K562 (cell line): ENCODE measurements at regions not wholly inside any gene's neighbourhood (a gene's known extent, or its start where the extent isn't known, plus 50 kb on each side); places are given as distances from the start of the nearest gene placed in this dataset.

Experiments used
- ATAC-seq: fragments of 200-7000 bp; cut with Tn5 transposase; 3 replicates; pipeline ENCODE4 v1.9.1; 2020; ENCODE audit warnings: moderate library complexity
- BruUV-seq: library from RNA; stranded (reverse); fragments of 400-500 nt; replicated peaks from 2 replicates; lab custom pipeline; 2021; lab: Mats Ljungman, UMichigan
- CTCF ChIA-PET: fragments of 300-600 bp; formaldehyde crosslinking; extraction: SDS; loops from one replicate; lab custom pipeline; 2021; ENCODE audit warnings: low intra/inter-chr PET ratio; lab: Yijun Ruan, JAX
- POLR2A ChIA-PET: fragments of 300-600, 350-650 bp; sonication (Branson Sonifier 250); formaldehyde crosslinking; extraction: SDS; loops from one replicate; lab custom pipeline; 2021; ENCODE audit warnings: antibody characterized with exemption, inconsistent platforms; lab: Yijun Ruan, JAX
- DNase-seq, 4 experiments: peaks; one replicate each; pipeline versions ENCODE4 v3.0.0 to v3.0.0-alpha.2; 2011 to 2018; ENCODE audit warnings: low spot score in 3 of 4, mixed read lengths in 3 of 4; ENCODE audit errors: extremely low read depth in 1 of 4
- FAIRE-seq: peaks from 2 replicates; lab custom pipeline; 2011; peaks lifted over from hg19 to GRCh38; lab: Jason Lieb, UNC
- H2AFZ ChIP-seq: 2 replicates; pipeline ENCODE4 v1.6.0; 2011; ENCODE audit warnings: low read depth, low read length, control low read depth, inconsistent platforms
- H3K27ac ChIP-seq: fragments of 200-600 bp; 3 replicates; pipeline ENCODE4 v1.8.0; 2011; ENCODE audit warnings: low read depth, mild to moderate bottlenecking, control low read depth, inconsistent platforms, low read length, moderate library complexity, mixed read lengths; ENCODE audit errors: extremely low read depth
- H3K27me3 ChIP-seq, 2 experiments: fragments of 300-600 bp in 1 of 2; 2 replicates in 1 of 2; 3 replicates in 1 of 2; pipeline versions ENCODE4 v1.6.0 to v1.8.0; 2011; ENCODE audit warnings: inconsistent platforms in 2 of 2, low read length in 2 of 2, mild to moderate bottlenecking in 1 of 2, mixed read lengths in 1 of 2, moderate library complexity in 1 of 2; ENCODE audit not compliant: control insufficient read depth in 2 of 2, insufficient read depth in 2 of 2
- H3K36me3 ChIP-seq: fragments of 300-600 bp; 3 replicates; pipeline ENCODE4 v1.8.0; 2011; ENCODE audit warnings: mild to moderate bottlenecking, low read length, inconsistent platforms; ENCODE audit not compliant: control insufficient read depth, insufficient read depth
- H3K4me1 ChIP-seq, 2 experiments: fragments of 200-600 bp in 1 of 2; replicated peaks in 1 of 2; 2 replicates in 1 of 2; 3 replicates in 1 of 2; pipeline versions ENCODE4 v1.5.1 to v1.8.0; 2011; ENCODE audit warnings: inconsistent platforms in 2 of 2, low read length in 2 of 2, mild to moderate bottlenecking in 1 of 2, mixed read lengths in 1 of 2, moderate library complexity in 1 of 2; ENCODE audit not compliant: control insufficient read depth in 2 of 2, insufficient read depth in 2 of 2
- H3K4me2 ChIP-seq: 2 replicates; pipeline ENCODE4 v1.6.1; 2011; ENCODE audit warnings: low read length, control low read depth, inconsistent platforms, mixed read lengths; ENCODE audit not compliant: insufficient read depth
- H3K4me3 ChIP-seq: fragments of 200-600 bp; sonication (generic), shearing (Covaris generic); 2 replicates; pipeline ENCODE4 v1.5.1; 2016; ENCODE audit warnings: control low read depth, inconsistent platforms
- H3K79me2 ChIP-seq: fragments of 200-600 bp; 3 replicates; pipeline ENCODE4 v1.8.0; 2011; ENCODE audit warnings: low read length, inconsistent platforms; ENCODE audit not compliant: control insufficient read depth, insufficient read depth
- H3K9ac ChIP-seq, 2 experiments: 2 replicates each; pipeline versions ENCODE4 v1.6.0 to v1.6.1; 2011; ENCODE audit warnings: low read depth in 2 of 2, low read length in 2 of 2, control low read depth in 1 of 2, inconsistent platforms in 1 of 2, mild to moderate bottlenecking in 1 of 2, mixed read lengths in 1 of 2; ENCODE audit not compliant: insufficient read depth in 1 of 2
- H3K9me1 ChIP-seq: one replicate; pipeline ENCODE4 v1.6.0; 2011; ENCODE audit warnings: inconsistent platforms, mild to moderate bottlenecking, low read length, moderate library complexity; ENCODE audit not compliant: control insufficient read depth, insufficient read depth
- H3K9me3 ChIP-seq: replicated peaks from 2 replicates; pipeline ENCODE4 v1.5.1; 2011; ENCODE audit warnings: low read depth, low read length, inconsistent platforms; ENCODE audit not compliant: control insufficient read depth, insufficient read depth
- H4K20me1 ChIP-seq: replicated peaks from 2 replicates; pipeline ENCODE4 v1.6.1; 2011; ENCODE audit warnings: low read length, inconsistent platforms, mixed read lengths; ENCODE audit not compliant: control insufficient read depth, insufficient read depth
- CBFB ChIP-seq: sonication (generic); formaldehyde crosslinking; IDR thresholded peaks from 2 replicates; pipeline ENCODE4 v1.4.0; 2020; ENCODE audit warnings: mild to moderate bottlenecking, missing genetic modification reagents
- NR3C1 ChIP-seq: sonication (generic); formaldehyde crosslinking; IDR thresholded peaks from 2 replicates; pipeline ENCODE4 v1.8.1; 2022; ENCODE audit warnings: missing genetic modification reagents
- POLR2AphosphoS5 ChIP-seq: IDR thresholded peaks from 2 replicates; pipeline ENCODE4 v1.6.1; 2011; ENCODE audit warnings: mild to moderate bottlenecking, low read depth, low read length, moderate library complexity; ENCODE audit not compliant: control insufficient read depth, insufficient read depth
- SAFB2 ChIP-seq: fragments of 200-400 bp; formaldehyde crosslinking; IDR thresholded peaks from 2 replicates; pipeline ENCODE4 v1.6.1; 2018; ENCODE audit warnings: borderline replicate concordance, low read length, low read depth, moderate library complexity; ENCODE audit not compliant: severe bottlenecking
- ZNF282 ChIP-seq: sonication (generic); formaldehyde crosslinking; IDR thresholded peaks from 2 replicates; pipeline ENCODE4 v1.8.1; 2023; ENCODE audit warnings: missing genetic modification reagents
- WGBS: fragments of 100-300 bp; shearing (Covaris generic); methylation state at CpG from one replicate; pipeline ENCODE4 v1.1.6; 2016; ENCODE audit warnings: low coverage, mixed read lengths; ENCODE audit not compliant: insufficient coverage; ENCODE audit errors: missing lambda C conversion rate; 5-methylcytosine and 5-hydroxymethylcytosine counted together
- in situ Hi-C: fragments of 300-500 bp; cut with MboI; formaldehyde crosslinking; loops from 4 replicates; pipeline ENCODE4 v1.15.0; 2018; ENCODE audit warnings: inconsistent platforms, mixed read lengths
- intact Hi-C: fragments of 100-400 bp; cut with micrococcal nuclease; formaldehyde crosslinking; loops from 2 replicates; pipeline ENCODE4 v1.14.2; 2022
- TF ChIP-seq, protein P1 (sequence below): fragments of 250-450 bp; sonication (Bioruptor Pico); IDR thresholded peaks from 2 replicates; pipeline ENCODE4 v1.4.0; 2020; ENCODE audit warnings: borderline replicate concordance
- TF ChIP-seq, protein P2 (sequence below): sonication (generic); formaldehyde crosslinking; IDR thresholded peaks from 2 replicates; pipeline ENCODE4 v1.8.1; 2022; ENCODE audit warnings: missing genetic modification reagents
- TF ChIP-seq, protein P3 (sequence below): sonication (generic); formaldehyde crosslinking; IDR thresholded peaks from 2 replicates; pipeline ENCODE4 v1.4.0; 2020; ENCODE audit warnings: mild to moderate bottlenecking, missing genetic modification reagents
- TF ChIP-seq, protein P4 (sequence below): fragments of 250-450 bp; sonication (Bioruptor Pico); IDR thresholded peaks from 2 replicates; pipeline ENCODE4 v1.4.0; 2020
- TF ChIP-seq, protein P5 (sequence below): fragments of 450-650 bp; IDR thresholded peaks from 2 replicates; pipeline ENCODE4 v1.6.1; 2016; ENCODE audit warnings: borderline replicate concordance
- TF ChIP-seq, protein P6 (sequence below): IDR thresholded peaks from 2 replicates; pipeline ENCODE4 v1.6.1; 2012; ENCODE audit warnings: low read depth, low read length, improper control_type of control experiment, borderline replicate concordance

DNA sequence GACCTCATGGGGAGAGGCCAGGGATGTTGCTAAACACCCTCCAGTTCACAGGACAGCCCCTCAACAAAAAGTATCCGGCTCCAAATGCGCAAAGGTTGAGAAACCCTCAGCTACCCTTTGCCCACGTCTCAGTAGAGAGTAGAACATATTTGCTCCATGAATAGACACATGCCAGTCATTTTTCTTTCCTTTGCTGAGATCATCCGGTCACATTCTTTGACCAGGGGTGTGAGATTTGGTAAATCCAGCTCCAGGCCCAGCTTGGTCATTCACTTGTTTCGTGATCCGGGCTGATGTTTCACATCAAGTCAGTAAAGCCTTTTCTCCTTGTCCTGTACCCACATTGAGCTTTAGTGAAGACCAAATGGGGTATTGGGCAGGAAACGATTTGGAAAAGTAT is 83.6 kb upstream of the LHX5 start:
- Histone ChIP-seq H3K27ac (no peak overlapping the region), H3K4me3 (no peak overlapping the region), H3K9ac (no peak overlapping the region), H2AFZ (no peak overlapping the region), H3K4me2 (no peak overlapping the region), H4K20me1 (no peaks in the 10 kb centered on the region), H3K36me3 (no peaks in the 10 kb centered on the region), H3K9me1 (no peaks in the 10 kb centered on the region), H3K27me3 (peaks cover 7 to 18% of the 10 kb centered on the region in 2 experiments; a peak in 4 of 5 replicates), H3K79me2 (no peaks in the 10 kb centered on the region), H3K9me3 (no peaks in the 10 kb centered on the region), H3K4me1 (no peaks in the 10 kb centered on the region)
- DNase-seq (no peak), ATAC-seq (no peak), FAIRE-seq (no peak)
- under 1% methylated on average over 7 of the region's 7 CpGs for WGBS
- no TSS peak for BruUV-seq
- CTCF ChIA-PET = no interaction called here
- in situ Hi-C loops (no loop called here), intact Hi-C loops (no loop called here)
- POLR2A ChIA-PET = interaction anchor here (0.6 to 1.2 kb wide), 2 partner anchors 15 to 165 kb away, joined by 3 read pairs; no protein-coding TSS in a partner anchor
- TF ChIP-seq, protein P1, sequence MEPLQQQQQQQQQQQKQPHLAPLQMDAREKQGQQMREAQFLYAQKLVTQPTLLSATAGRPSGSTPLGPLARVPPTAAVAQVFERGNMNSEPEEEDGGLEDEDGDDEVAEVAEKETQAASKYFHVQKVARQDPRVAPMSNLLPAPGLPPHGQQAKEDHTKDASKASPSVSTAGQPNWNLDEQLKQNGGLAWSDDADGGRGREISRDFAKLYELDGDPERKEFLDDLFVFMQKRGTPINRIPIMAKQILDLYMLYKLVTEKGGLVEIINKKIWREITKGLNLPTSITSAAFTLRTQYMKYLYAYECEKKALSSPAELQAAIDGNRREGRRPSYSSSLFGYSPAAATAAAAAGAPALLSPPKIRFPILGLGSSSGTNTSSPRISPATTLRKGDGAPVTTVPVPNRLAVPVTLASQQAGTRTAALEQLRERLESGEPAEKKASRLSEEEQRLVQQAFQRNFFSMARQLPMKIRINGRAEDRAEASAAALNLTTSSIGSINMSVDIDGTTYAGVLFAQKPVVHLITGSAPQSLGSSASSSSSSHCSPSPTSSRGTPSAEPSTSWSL (CRISPR knock-in tag) = no peak
- TF ChIP-seq CBFB (CRISPR knock-in tag) (no peak), NR3C1 (CRISPR knock-in tag) (no peak), SAFB2 (no peak), POLR2AphosphoS5 (no peak), ZNF282 (CRISPR knock-in tag) (no peak)
- TF ChIP-seq, protein P2, sequence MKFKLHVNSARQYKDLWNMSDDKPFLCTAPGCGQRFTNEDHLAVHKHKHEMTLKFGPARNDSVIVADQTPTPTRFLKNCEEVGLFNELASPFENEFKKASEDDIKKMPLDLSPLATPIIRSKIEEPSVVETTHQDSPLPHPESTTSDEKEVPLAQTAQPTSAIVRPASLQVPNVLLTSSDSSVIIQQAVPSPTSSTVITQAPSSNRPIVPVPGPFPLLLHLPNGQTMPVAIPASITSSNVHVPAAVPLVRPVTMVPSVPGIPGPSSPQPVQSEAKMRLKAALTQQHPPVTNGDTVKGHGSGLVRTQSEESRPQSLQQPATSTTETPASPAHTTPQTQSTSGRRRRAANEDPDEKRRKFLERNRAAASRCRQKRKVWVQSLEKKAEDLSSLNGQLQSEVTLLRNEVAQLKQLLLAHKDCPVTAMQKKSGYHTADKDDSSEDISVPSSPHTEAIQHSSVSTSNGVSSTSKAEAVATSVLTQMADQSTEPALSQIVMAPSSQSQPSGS (CRISPR knock-in tag) = no peak
- TF ChIP-seq, protein P3, sequence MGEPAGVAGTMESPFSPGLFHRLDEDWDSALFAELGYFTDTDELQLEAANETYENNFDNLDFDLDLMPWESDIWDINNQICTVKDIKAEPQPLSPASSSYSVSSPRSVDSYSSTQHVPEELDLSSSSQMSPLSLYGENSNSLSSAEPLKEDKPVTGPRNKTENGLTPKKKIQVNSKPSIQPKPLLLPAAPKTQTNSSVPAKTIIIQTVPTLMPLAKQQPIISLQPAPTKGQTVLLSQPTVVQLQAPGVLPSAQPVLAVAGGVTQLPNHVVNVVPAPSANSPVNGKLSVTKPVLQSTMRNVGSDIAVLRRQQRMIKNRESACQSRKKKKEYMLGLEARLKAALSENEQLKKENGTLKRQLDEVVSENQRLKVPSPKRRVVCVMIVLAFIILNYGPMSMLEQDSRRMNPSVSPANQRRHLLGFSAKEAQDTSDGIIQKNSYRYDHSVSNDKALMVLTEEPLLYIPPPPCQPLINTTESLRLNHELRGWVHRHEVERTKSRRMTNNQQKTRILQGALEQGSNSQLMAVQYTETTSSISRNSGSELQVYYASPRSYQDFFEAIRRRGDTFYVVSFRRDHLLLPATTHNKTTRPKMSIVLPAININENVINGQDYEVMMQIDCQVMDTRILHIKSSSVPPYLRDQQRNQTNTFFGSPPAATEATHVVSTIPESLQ (CRISPR knock-in tag) = no peak
- TF ChIP-seq, protein P4, sequence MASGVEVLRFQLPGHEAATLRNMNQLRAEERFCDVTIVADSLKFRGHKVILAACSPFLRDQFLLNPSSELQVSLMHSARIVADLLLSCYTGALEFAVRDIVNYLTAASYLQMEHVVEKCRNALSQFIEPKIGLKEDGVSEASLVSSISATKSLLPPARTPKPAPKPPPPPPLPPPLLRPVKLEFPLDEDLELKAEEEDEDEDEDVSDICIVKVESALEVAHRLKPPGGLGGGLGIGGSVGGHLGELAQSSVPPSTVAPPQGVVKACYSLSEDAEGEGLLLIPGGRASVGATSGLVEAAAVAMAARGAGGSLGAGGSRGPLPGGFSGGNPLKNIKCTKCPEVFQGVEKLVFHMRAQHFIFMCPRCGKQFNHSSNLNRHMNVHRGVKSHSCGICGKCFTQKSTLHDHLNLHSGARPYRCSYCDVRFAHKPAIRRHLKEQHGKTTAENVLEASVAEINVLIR (CRISPR knock-in tag) = no peak
- TF ChIP-seq, protein P5, sequence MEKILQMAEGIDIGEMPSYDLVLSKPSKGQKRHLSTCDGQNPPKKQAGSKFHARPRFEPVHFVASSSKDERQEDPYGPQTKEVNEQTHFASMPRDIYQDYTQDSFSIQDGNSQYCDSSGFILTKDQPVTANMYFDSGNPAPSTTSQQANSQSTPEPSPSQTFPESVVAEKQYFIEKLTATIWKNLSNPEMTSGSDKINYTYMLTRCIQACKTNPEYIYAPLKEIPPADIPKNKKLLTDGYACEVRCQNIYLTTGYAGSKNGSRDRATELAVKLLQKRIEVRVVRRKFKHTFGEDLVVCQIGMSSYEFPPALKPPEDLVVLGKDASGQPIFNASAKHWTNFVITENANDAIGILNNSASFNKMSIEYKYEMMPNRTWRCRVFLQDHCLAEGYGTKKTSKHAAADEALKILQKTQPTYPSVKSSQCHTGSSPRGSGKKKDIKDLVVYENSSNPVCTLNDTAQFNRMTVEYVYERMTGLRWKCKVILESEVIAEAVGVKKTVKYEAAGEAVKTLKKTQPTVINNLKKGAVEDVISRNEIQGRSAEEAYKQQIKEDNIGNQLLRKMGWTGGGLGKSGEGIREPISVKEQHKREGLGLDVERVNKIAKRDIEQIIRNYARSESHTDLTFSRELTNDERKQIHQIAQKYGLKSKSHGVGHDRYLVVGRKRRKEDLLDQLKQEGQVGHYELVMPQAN = no peak
- TF ChIP-seq, protein P6, sequence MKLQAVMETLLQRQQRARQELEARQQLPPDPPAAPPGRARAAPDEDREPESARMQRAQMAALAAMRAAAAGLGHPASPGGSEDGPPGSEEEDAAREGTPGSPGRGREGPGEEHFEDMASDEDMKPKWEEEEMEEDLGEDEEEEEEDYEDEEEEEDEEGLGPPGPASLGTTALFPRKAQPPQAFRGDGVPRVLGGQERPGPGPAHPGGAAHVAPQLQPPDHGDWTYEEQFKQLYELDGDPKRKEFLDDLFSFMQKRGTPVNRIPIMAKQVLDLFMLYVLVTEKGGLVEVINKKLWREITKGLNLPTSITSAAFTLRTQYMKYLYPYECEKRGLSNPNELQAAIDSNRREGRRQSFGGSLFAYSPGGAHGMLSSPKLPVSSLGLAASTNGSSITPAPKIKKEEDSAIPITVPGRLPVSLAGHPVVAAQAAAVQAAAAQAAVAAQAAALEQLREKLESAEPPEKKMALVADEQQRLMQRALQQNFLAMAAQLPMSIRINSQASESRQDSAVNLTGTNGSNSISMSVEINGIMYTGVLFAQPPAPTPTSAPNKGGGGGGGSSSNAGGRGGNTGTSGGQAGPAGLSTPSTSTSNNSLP = no peak
